ENCODE measurements at regions not wholly inside any gene's neighbourhood (a gene's known extent, or its start where the extent isn't known, plus 50 kb on each side); places are given as distances from the start of the nearest gene placed in this dataset.

DNA sequence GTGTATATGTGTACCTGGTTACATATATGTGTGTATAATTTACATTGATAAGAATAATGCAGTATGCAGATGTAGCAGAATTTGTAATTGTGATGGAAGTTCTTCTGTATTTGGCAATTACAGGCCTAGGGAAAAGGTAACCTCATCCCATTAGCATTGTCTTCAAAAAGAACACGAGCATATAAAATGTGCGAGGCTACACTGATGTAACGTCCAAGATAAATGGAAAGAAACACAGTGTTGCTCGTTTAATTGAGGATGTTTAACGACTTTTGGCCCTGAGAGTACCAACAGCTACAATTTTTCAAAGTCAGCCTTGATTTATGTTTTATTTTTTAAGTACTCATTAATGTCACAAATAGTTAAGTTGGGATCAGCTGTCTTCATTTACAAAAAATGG, 703.5 kb upstream of the RBFOX1 start:
- Histone ChIP-seq H3K36me3 (ENCODE audit: low read depth, low read length) (no peaks in the 10 kb centered on the region), H3K79me2 (ENCODE audit: low read length) (no peaks in the 10 kb centered on the region), H3K4me2 (ENCODE audit: low read length) (no peak overlapping the region), H2AFZ (ENCODE audit: low read length) (no peak overlapping the region), H3K27me3 (ENCODE audit: low read length) (no peaks in the 10 kb centered on the region), H3K4me3 (ENCODE audit: low read length) (no peak overlapping the region), H3K27ac (ENCODE audit: low read length) (no peak overlapping the region), H4K20me1 (ENCODE audit: low read length) (no peaks in the 10 kb centered on the region), H3K4me1 (ENCODE audit: insufficient read depth, low read length) (no peaks in the 10 kb centered on the region), H3K9me3 (ENCODE audit: low read length) (no peaks in the 10 kb centered on the region), H3F3A (ENCODE audit: low read length, unreplicated experiment) (no peaks in the 10 kb centered on the region), H3K9me2 (replicated peaks; ENCODE audit: low read length) (no peaks in the 10 kb centered on the region), H3K9ac (ENCODE audit: low read length) (no peak overlapping the region)
- no TSS peak for BruUV-seq (replicated peaks)
- ATAC-seq = no peak
- TF ChIP-seq, protein P1, sequence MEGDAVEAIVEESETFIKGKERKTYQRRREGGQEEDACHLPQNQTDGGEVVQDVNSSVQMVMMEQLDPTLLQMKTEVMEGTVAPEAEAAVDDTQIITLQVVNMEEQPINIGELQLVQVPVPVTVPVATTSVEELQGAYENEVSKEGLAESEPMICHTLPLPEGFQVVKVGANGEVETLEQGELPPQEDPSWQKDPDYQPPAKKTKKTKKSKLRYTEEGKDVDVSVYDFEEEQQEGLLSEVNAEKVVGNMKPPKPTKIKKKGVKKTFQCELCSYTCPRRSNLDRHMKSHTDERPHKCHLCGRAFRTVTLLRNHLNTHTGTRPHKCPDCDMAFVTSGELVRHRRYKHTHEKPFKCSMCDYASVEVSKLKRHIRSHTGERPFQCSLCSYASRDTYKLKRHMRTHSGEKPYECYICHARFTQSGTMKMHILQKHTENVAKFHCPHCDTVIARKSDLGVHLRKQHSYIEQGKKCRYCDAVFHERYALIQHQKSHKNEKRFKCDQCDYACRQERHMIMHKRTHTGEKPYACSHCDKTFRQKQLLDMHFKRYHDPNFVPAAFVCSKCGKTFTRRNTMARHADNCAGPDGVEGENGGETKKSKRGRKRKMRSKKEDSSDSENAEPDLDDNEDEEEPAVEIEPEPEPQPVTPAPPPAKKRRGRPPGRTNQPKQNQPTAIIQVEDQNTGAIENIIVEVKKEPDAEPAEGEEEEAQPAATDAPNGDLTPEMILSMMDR (conservative IDR thresholded peaks at IDR 0.05; ENCODE audit: low read depth, low read length) = no peak
- no peak for TF ChIP-seq EZH2 (IDR thresholded peaks at IDR 0.05; ENCODE audit: low read length, unreplicated experiment)
- TF ChIP-seq EZH2phosphoT487 (IDR thresholded peaks at IDR 0.05; ENCODE audit: borderline replicate concordance, low read length) = no peak
- POLR2A ChIA-PET (ENCODE audit: unreplicated experiment) = no interaction called here
- intact Hi-C loops (cut with micrococcal nuclease) = no loop called here
- DNase-seq = no peak
- CTCF ChIA-PET = no interaction called here

DNA sequence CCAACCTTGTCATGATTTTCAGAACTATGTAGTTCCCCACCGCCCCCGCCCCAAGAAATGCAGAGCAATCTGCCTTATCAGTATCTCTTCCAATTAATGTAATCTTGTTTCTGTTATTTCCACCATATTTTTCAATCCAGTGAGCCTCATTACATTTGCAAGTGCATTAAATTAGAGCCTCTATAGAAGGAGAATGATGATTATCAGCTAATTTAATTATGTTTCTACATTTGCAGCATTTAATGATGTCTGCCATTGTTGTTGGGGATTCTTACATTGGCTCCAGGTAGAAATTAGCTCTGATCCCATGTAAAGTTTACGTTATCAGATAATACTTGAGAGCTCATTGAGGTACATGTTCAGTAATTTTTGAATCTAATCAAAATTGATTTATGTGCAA, 707.0 kb upstream of the RBFOX1 start:
- DNase-seq = no peak
- no peaks in the 10 kb centered on the region for H4K20me1 ChIP-seq (ENCODE audit: low read length)
- BruUV-seq (replicated peaks) = no TSS peak
- H3K4me1 ChIP-seq (ENCODE audit: insufficient read depth, low read length) = no peaks in the 10 kb centered on the region
- no peak overlapping the region for H3K4me3 ChIP-seq (ENCODE audit: low read length)
- POLR2A ChIA-PET (ENCODE audit: unreplicated experiment) = no interaction called here
- no peak overlapping the region for H2AFZ ChIP-seq (ENCODE audit: low read length)
- H3K27ac ChIP-seq (ENCODE audit: low read length) = no peak overlapping the region
- H3K9me2 ChIP-seq (replicated peaks; ENCODE audit: low read length) = no peaks in the 10 kb centered on the region
- no peak for TF ChIP-seq EZH2 (IDR thresholded peaks at IDR 0.05; ENCODE audit: low read length, unreplicated experiment)
- TF ChIP-seq, protein P1 (conservative IDR thresholded peaks at IDR 0.05; ENCODE audit: low read depth, low read length) = no peak
- TF ChIP-seq EZH2phosphoT487 (IDR thresholded peaks at IDR 0.05; ENCODE audit: borderline replicate concordance, low read length) = no peak
- CTCF ChIA-PET = no interaction called here
- H3K27me3 ChIP-seq (ENCODE audit: low read length) = no peaks in the 10 kb centered on the region
- H3K79me2 ChIP-seq (ENCODE audit: low read length) = no peaks in the 10 kb centered on the region
- no peak overlapping the region for H3K4me2 ChIP-seq (ENCODE audit: low read length)
- no peak overlapping the region for H3K9ac ChIP-seq (ENCODE audit: low read length)
- intact Hi-C loops (cut with micrococcal nuclease) = no loop called here
- no peaks in the 10 kb centered on the region for H3K36me3 ChIP-seq (ENCODE audit: low read depth, low read length)
- H3K9me3 ChIP-seq (ENCODE audit: low read length) = no peaks in the 10 kb centered on the region
- ATAC-seq = no peak
- no peaks in the 10 kb centered on the region for H3F3A ChIP-seq (ENCODE audit: low read length, unreplicated experiment)

DNA sequence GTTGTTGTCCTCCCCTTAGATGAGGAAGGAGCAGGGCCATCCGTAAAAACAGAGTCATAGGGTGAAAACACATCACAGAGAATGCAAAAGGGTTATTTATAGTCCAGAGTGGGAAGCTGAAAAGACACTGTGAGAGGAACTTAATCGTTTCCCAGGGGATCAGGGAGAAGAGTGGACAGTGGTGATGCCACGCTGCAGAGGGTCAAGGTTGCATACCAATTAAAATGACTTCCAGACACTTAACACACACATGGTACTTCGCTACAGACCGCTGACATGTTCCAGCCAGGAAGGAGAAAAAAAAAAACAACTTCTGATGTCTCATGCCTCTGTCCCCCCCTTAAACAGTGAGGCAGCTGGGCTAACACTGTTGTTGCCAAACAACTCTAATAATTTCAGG, 713.8 kb upstream of the RBFOX1 start:
- CTCF ChIA-PET = no interaction called here
- Histone ChIP-seq H3K4me2 (ENCODE audit: low read length) (no peak overlapping the region), H3K36me3 (ENCODE audit: low read depth, low read length) (no peaks in the 10 kb centered on the region), H3K9me2 (replicated peaks; ENCODE audit: low read length) (no peaks in the 10 kb centered on the region), H3F3A (ENCODE audit: low read length, unreplicated experiment) (no peaks in the 10 kb centered on the region), H3K79me2 (ENCODE audit: low read length) (no peaks in the 10 kb centered on the region), H3K27me3 (ENCODE audit: low read length) (no peaks in the 10 kb centered on the region), H2AFZ (ENCODE audit: low read length) (no peak overlapping the region), H3K27ac (ENCODE audit: low read length) (no peak overlapping the region), H3K9ac (ENCODE audit: low read length) (no peak overlapping the region), H3K4me3 (ENCODE audit: low read length) (no peak overlapping the region), H3K4me1 (ENCODE audit: insufficient read depth, low read length) (no peaks in the 10 kb centered on the region), H3K9me3 (ENCODE audit: low read length) (no peaks in the 10 kb centered on the region), H4K20me1 (ENCODE audit: low read length) (no peaks in the 10 kb centered on the region)
- no TSS peak for BruUV-seq (replicated peaks)
- ATAC-seq = no peak
- POLR2A ChIA-PET (ENCODE audit: unreplicated experiment) = no interaction called here
- no peak for DNase-seq
- TF ChIP-seq EZH2phosphoT487 (IDR thresholded peaks at IDR 0.05; ENCODE audit: borderline replicate concordance, low read length) = no peak
- TF ChIP-seq EZH2 (IDR thresholded peaks at IDR 0.05; ENCODE audit: low read length, unreplicated experiment) = no peak
- TF ChIP-seq, protein P1 (conservative IDR thresholded peaks at IDR 0.05; ENCODE audit: low read depth, low read length) = no peak
- intact Hi-C loops (cut with micrococcal nuclease) = no loop called here
